CD4-positive, alpha-beta T cell treated with Interferon alpha-2 for 1 hour (primary cell): ENCODE measurements at regions not wholly inside any gene's neighbourhood (a gene's known extent, or its start where the extent isn't known, plus 50 kb on each side); places are given as distances from the start of the nearest gene placed in this dataset.
A peak's percentile ranks its signal among the peaks of the same experiment; 100 is the strongest.
"Not testable (repeated sequence)": the region's sequence is repeated elsewhere in the genome, so short reads cannot be mapped to it uniquely, and the experiment has no call there.

Source experiments
- DNase-seq, 2 donors: peaks; one replicate each; pipeline ENCODE4 v3.0.0-alpha.2; 2020 to 2022

DNA sequence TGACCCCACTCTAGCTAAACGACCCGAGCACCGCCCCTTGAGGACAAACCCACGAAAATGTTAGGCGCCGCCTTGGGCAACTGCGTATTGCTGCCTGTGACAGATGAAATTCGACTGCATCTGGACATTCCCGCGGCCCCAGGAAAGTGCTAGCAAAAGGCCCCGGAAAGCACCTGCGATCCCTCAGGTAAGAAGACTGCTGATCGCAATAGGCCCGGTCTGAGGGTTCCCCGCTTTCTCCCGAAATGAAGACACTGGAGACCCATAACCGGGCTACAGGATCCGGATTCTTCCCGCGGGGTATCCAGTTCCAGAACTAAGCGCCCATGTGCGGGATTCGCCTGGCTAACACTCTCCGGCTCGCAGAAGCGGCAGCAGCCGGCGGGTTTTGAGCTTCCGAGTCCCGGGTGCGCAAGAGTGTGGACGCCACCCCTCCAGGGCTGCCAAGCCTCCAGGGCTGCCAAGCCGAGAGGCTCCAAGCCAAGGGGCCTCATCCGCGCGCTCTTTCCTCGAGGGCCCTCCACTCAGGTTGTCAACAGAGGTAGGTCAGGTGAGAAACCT, 157.9 kb upstream of the NBPF11 start:
- no peak for DNase-seq

GRCh38 chr1:148308832-148309458, 156.9 kb upstream of the NBPF11 start:
- no peak for DNase-seq

DNA sequence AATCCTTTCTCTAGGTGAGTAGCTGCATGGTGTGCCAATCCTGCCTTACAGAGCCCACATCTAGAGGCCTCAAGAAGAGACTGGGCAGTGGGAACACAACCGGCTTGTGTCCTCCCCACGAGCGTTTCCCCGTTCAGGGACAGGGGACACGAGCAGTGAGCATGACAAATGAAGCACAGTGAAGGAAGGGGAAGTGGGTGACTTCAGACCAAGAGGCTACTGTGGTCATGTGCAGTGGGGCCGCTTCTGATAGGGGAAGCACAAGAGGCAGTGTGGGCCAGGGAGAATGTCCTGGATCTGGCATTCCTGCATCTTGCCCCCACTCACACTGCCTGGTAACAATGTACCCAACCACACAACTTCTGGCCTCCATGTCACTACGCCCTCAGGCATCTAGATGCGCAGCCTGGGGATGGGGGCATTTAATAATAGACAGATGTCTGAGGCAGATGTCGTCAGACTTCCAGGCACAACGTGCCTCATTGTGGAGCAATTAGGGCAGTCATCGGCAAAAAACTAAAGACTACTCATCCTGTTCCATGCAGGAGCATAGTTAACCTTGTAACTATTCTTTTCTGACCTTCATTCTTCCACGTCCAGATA, 155.6 kb upstream of the NBPF11 start:
- DNase-seq: peak in 1 of 2 donors; percentile 29

GRCh38 chr1:148304935-148305334, 152.9 kb upstream of the NBPF11 start:
- DNase-seq: not testable (repeated sequence)

- DNase-seq: peak; percentile 59 to 60
These were observed 150.7 kb upstream of the NBPF11 start for GRCh38 chr1:148302586-148303364.

- DNase-seq: not testable (repeated sequence)
These were observed 145.8 kb upstream of the NBPF11 start for GRCh38 chr1:148297852-148298251.

GRCh38 chr1:148296511-148296910, 144.4 kb upstream of the NBPF11 start:
- no peak for DNase-seq

- no peak for DNase-seq
These were observed 142.2 kb upstream of the NBPF11 start for GRCh38 chr1:148294116-148294807.

DNA sequence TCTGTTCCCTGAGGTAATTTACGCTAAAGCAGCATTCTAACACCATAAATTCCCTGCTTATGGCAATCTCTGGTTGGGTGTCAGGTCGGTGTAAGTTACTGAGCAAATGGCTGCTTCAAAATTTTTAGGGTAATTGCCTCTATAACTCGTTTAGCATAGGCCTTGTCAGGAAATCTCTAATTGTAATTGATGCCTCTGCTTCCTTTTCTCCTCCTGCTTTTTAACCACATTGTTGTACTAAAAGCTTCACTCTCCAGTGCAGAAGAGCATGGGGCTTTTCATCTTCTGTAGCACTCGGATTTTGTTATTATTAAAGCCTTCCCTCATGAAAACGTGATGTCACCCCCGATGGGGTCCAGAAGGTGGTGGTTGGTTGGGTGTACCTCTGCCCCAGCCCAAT, 141.6 kb upstream of the NBPF11 start:
- no peak for DNase-seq

DNA sequence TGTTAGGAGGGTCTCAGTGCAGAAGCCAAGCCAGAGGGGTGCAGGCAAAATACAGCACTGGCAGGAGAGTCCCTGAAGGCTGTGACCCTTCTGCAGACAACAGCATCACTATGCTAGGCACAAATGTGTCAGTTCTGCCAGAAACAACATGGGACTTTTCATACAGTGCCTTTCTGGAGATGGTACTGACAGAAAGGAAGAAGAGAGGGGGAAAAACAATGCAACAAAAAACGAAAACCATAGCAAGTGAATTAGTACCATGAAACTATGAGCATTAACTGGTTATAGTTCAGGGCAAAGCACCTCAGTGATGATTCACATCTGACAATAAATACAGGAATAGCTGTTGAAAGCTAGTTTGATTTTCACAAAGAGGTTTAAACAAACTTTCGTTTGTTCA, 140.8 kb upstream of the NBPF11 start:
- no peak for DNase-seq

- no peak for DNase-seq
These were observed 138.8 kb upstream of the NBPF11 start for GRCh38 chr1:148290881-148291280.

- DNase-seq: no peak
These were observed 137.6 kb upstream of the NBPF11 start for GRCh38 chr1:148289647-148290046.

- DNase-seq: not testable (repeated sequence)
These were observed 133.9 kb upstream of the NBPF11 start for GRCh38 chr1:148285946-148286345.

DNA sequence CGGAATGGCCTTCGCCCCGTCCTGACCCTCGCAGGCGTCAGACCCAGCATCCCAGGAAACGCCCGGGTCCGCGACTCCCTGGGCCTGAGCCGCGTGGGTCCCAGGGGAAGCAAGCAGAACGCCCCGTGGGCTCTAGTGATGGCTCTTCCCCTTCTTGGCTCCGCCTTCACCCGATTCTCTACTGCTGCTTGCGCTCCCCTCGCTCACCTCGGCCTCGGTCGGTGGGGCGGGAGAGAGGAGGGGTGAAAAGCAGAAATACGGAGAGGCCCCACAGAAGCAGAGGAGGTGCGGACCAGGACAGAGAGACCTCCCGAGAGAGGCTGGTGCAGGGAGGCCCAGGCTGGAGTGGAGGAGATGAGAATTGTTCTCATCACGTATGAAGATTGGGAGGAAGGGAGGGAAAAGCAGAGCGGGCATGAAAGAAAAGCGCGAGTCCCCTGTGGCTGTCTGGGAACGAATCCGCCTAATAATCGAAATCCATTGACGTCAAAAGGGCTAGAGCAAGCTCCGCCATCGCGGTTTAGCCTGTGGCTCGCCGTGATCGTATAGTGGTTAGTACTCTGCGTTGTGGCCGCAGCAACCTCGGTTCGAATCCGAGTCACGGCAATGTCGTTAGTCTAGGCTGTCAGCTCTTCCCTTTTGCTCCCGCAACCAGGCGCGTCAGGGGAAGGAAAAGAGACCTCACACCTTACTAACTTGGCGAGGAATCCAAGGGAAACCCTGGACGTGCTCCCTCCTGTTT, 128.9 kb upstream of the NBPF11 start:
- DNase-seq: peak in 1 of 2 donors; percentile 42

GRCh38 chr1:148279002-148279542, 127.0 kb upstream of the NBPF11 start:
- not testable (repeated sequence) for DNase-seq

DNA sequence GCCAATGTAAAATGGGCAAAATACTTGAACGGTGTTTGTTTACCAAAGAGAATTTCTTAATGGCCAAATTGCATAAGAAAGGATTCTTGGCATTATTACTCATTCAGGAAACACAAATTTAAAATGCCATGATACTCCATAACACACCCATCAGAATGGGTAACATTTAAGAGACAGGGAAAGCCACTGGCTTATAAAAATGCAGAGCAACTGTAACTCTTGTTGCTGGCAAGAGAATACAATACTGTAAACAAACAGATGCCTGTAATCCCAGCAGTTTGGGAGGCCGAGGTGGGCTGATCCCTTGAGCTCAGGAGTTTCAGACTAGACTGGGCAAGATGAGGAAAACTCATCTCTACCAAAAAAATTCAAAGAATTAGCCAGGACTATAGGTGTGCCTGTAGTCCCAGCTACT, 125.8 kb upstream of the NBPF11 start:
- DNase-seq: not testable (repeated sequence)

- DNase-seq: not testable (repeated sequence)
These were observed 115.0 kb upstream of the NBPF11 start for GRCh38 chr1:148267066-148267465.

GRCh38 chr1:148264374-148265276, 112.5 kb upstream of the NBPF11 start:
- peak in 1 of 2 donors; percentile 33 for DNase-seq

DNA sequence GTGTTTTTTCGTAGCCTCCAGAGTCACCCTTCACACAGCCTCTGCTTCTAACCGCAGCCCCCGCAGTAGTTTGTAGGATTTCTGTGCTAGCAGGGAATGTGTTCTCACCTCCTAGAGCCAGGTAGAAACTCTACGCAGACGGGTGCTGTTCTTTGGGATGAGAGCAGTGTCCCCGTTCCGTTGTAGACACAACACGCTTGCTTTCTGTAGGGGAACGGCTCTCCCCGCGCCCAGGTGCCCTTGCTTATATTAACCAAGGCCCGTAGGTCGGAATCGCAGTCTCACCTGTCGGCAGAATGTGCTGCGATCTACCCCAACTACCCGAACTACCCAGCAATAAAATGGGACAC, 111.8 kb upstream of the NBPF11 start:
- no peak for DNase-seq

GRCh38 chr1:148263128-148263905, 111.2 kb upstream of the NBPF11 start:
- DNase-seq: peak; percentile 55 to 70
